Upper lobe of left lung (tissue), 4 donors: ENCODE measurements at regions not wholly inside any gene's neighbourhood (a gene's known extent, or its start where the extent isn't known, plus 50 kb on each side); places are given as distances from the start of the nearest gene placed in this dataset.

Source experiments
- CTCF ChIP-seq, 6 experiments: fragments of 450-650 bp in 4 of 6; fragments of 200-600 bp in 2 of 6; sonication (generic) in 2 of 6; IDR thresholded peaks; one replicate each; pipeline ENCODE4 v1.5.1; 2016 to 2019; ENCODE audit warnings: antibody characterized with exemption in 6 of 6
- POLR2A ChIP-seq, 4 donors: fragments of 450-650 bp; IDR thresholded peaks; one replicate each; pipeline ENCODE4 v1.5.1; 2016 to 2017; ENCODE audit warnings: antibody characterized with exemption in 4 of 4, mild to moderate bottlenecking in 2 of 4

GRCh38 chr4:171007618-171008390 lies 805.4 kb upstream of the GALNTL6 start:
- TF ChIP-seq CTCF (IDR thresholded peaks at IDR 0.05) (no peak), POLR2A (IDR thresholded peaks at IDR 0.05) (no peak)
